ENCODE measurements at regions not wholly inside any gene's neighbourhood (a gene's known extent, or its start where the extent isn't known, plus 50 kb on each side); places are given as distances from the start of the nearest gene placed in this dataset.

DNA sequence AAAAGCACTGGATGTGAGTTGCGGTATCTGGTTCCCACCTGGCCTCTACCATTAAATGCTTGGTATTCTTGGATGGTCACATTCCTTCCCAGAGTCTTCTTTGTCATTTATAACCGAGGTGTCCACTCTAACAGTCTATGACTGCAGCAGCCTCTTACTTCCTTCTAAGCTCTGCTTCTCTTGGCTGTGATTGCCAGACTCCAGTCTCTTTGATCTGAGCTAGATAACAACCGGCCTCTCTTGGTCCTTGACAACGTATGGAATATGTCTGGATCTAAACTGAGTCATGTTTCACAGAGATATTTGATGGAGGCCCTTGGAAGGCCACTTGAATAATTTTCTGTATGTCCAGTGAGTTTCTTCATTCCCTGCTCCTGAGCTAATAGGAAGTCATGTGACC, 141.6 kb upstream of the TENM4 start:
- Mint-ChIP-seq H3K36me3 (ENCODE audit: low read depth) (no peaks in the 10 kb centered on the region), H3K27me3 (ENCODE audit: low read depth) (no peaks in the 10 kb centered on the region), H3K9me3 (no peaks in the 10 kb centered on the region), H3K27ac (ENCODE audit: unreplicated experiment) (no peak overlapping the region), H3K4me3 (no peak overlapping the region), H3K4me1 (no peaks in the 10 kb centered on the region)
- TF ChIP-seq, protein P1, sequence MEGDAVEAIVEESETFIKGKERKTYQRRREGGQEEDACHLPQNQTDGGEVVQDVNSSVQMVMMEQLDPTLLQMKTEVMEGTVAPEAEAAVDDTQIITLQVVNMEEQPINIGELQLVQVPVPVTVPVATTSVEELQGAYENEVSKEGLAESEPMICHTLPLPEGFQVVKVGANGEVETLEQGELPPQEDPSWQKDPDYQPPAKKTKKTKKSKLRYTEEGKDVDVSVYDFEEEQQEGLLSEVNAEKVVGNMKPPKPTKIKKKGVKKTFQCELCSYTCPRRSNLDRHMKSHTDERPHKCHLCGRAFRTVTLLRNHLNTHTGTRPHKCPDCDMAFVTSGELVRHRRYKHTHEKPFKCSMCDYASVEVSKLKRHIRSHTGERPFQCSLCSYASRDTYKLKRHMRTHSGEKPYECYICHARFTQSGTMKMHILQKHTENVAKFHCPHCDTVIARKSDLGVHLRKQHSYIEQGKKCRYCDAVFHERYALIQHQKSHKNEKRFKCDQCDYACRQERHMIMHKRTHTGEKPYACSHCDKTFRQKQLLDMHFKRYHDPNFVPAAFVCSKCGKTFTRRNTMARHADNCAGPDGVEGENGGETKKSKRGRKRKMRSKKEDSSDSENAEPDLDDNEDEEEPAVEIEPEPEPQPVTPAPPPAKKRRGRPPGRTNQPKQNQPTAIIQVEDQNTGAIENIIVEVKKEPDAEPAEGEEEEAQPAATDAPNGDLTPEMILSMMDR (conservative IDR thresholded peaks at IDR 0.05), result no peak
- no peak for DNase-seq (ENCODE audit: low read depth, low spot score)

DNA sequence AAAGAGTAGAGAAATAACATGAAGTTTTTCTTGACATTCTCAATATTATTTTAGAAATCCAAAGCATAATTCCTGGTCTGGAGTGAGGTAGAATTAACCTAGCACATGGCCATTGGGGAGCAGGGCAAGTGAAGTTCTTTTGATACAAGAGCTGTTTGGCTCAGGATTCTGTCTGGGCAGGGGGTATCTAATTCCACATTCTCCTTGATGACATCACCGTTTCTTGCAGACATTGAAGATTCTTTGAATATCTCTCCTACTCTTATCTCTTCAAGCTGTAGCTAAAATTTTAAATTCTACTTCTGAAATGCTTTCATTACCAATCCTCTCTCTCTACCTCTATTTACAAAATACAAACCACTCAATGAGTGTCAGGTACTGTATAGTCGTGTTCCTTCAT, 138.2 kb upstream of the TENM4 start:
- H3K27me3 Mint-ChIP-seq (ENCODE audit: low read depth), result peaks cover 4% of the 10 kb centered on the region
- H3K27ac Mint-ChIP-seq (ENCODE audit: unreplicated experiment), result no peak overlapping the region
- DNase-seq (ENCODE audit: low read depth, low spot score), result no peak
- H3K4me1 Mint-ChIP-seq, result no peaks in the 10 kb centered on the region
- H3K9me3 Mint-ChIP-seq, result no peaks in the 10 kb centered on the region
- TF ChIP-seq, protein P1 (conservative IDR thresholded peaks at IDR 0.05), result no peak
- H3K36me3 Mint-ChIP-seq (ENCODE audit: low read depth), result no peaks in the 10 kb centered on the region
- H3K4me3 Mint-ChIP-seq, result no peak overlapping the region

- H3K27ac Mint-ChIP-seq (ENCODE audit: unreplicated experiment), result no peak overlapping the region
- no peaks in the 10 kb centered on the region for H3K9me3 Mint-ChIP-seq
- H3K4me3 Mint-ChIP-seq, result no peak overlapping the region
- no peaks in the 10 kb centered on the region for H3K36me3 Mint-ChIP-seq (ENCODE audit: low read depth)
- DNase-seq (ENCODE audit: low read depth, low spot score), result no peak
- H3K4me1 Mint-ChIP-seq, result no peaks in the 10 kb centered on the region
- TF ChIP-seq, protein P1 (conservative IDR thresholded peaks at IDR 0.05), result no peak
- H3K27me3 Mint-ChIP-seq (ENCODE audit: low read depth), result peaks cover 4% of the 10 kb centered on the region
Measured at GRCh38 chr11:79578116-79578515, 137.3 kb upstream of the TENM4 start.

DNA sequence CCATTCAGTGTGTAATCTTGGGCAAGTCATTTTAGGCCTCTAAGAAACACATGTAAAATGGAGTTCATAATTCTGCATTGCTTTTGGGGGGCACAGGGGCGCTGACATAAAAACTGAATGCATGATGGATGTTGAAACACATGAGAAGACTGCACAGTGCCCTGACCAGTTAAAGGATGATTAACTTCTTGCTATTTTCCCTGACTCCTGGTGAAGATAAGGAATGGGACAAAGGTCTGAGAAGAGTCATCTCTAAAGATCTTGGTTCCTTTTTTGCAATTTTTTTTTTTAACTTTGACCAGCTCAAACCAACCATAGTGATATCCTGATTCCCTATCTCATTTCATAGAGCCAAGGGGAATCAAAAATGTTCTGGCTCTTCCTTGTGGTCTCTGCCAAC, 134.9 kb upstream of the TENM4 start:
- Mint-ChIP-seq H3K27me3 (ENCODE audit: low read depth) (peaks cover 4% of the 10 kb centered on the region), H3K36me3 (ENCODE audit: low read depth) (no peaks in the 10 kb centered on the region), H3K27ac (ENCODE audit: unreplicated experiment) (no peak overlapping the region), H3K9me3 (no peaks in the 10 kb centered on the region), H3K4me1 (no peaks in the 10 kb centered on the region), H3K4me3 (no peak overlapping the region)
- TF ChIP-seq, protein P1 (conservative IDR thresholded peaks at IDR 0.05), result no peak
- no peak for DNase-seq (ENCODE audit: low read depth, low spot score)

DNA sequence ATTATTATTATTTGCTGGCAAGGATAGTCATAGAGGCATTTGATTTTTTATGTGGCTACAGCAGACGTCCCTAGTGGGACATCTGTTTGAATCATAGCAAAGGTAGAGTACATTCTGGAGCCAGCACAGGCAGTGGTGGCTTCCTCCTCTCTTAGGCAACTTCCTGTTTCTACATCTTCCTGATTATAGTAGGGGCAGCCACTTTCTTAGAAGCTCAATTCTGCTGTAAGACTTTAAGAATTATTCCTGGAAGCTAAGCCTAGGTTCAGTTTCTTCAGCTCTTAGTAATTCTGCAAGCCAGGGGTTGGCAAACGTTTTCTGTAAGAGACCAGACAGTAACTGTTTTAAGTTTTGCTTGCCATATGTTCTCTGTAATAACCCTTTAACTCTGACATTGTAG, 129.3 kb upstream of the TENM4 start:
- no peaks in the 10 kb centered on the region for H3K9me3 Mint-ChIP-seq
- H3K4me1 Mint-ChIP-seq, result no peaks in the 10 kb centered on the region
- TF ChIP-seq, protein P1 (conservative IDR thresholded peaks at IDR 0.05), result no peak
- no peaks in the 10 kb centered on the region for H3K36me3 Mint-ChIP-seq (ENCODE audit: low read depth)
- H3K27me3 Mint-ChIP-seq (ENCODE audit: low read depth), result peaks cover 2% of the 10 kb centered on the region
- no peak overlapping the region for H3K4me3 Mint-ChIP-seq
- no peak overlapping the region for H3K27ac Mint-ChIP-seq (ENCODE audit: unreplicated experiment)
- DNase-seq (ENCODE audit: low read depth, low spot score), result no peak

Data from neural crest cell (in vitro differentiated cells).